HepG2 (cell line): ENCODE measurements at regions not wholly inside any gene's neighbourhood (a gene's known extent, or its start where the extent isn't known, plus 50 kb on each side); places are given as distances from the start of the nearest gene placed in this dataset.

Source experiments
- ATAC-seq: fragments of 200-7000 bp; cut with Tn5 transposase; 3 replicates; pipeline ENCODE4 v1.9.1; 2020; ENCODE audit warnings: mild to moderate bottlenecking, moderate library complexity
- BruUV-seq: library from RNA; stranded (reverse); fragments of 400-500 nt; replicated peaks from 2 replicates; lab custom pipeline; 2021; lab: Mats Ljungman, UMichigan
- CTCF ChIA-PET: fragments of 300-600 bp; formaldehyde crosslinking; extraction: SDS; loops from one replicate; lab custom pipeline; 2021; ENCODE audit warnings: low total read pairs, inconsistent platforms, low intra/inter-chr PET ratio; lab: Yijun Ruan, JAX
- POLR2A ChIA-PET: fragments of 350-600 bp; sonication (Branson Sonifier 250); formaldehyde crosslinking; loops from one replicate; lab custom pipeline; 2020; ENCODE audit warnings: antibody characterized with exemption, inconsistent platforms; lab: Yijun Ruan, JAX
- DNase-seq: peaks from one replicate; pipeline ENCODE4 v3.0.0-alpha.2; 2015; ENCODE audit warnings: low spot score
- FAIRE-seq: peaks from 3 replicates; lab custom pipeline; 2011; peaks lifted over from hg19 to GRCh38; lab: Jason Lieb, UNC
- H2AFZ ChIP-seq: one replicate; pipeline ENCODE4 v1.6.1; 2011; ENCODE audit warnings: low read length, inconsistent platforms
- H3K27ac ChIP-seq: fragments of 300-600 bp; 3 replicates; pipeline ENCODE4 v1.8.0; 2011; ENCODE audit warnings: mixed run types, mild to moderate bottlenecking, mixed read lengths, low read length, inconsistent platforms; ENCODE audit not compliant: insufficient read depth; ENCODE audit errors: extremely low read length
- H3K27me3 ChIP-seq, 2 experiments: fragments of 200-600 bp in 1 of 2; 2 replicates in 1 of 2; 3 replicates in 1 of 2; pipeline versions ENCODE4 v1.6.0 to v1.8.0; 2011; ENCODE audit warnings: low read length in 2 of 2, mild to moderate bottlenecking in 2 of 2, moderate library complexity in 2 of 2, inconsistent platforms in 1 of 2; ENCODE audit not compliant: insufficient read depth in 2 of 2, control insufficient read depth in 1 of 2
- H3K36me3 ChIP-seq, 2 experiments: fragments of 200-600 bp in 1 of 2; replicated peaks in 1 of 2; 2 replicates in 1 of 2; 3 replicates in 1 of 2; pipeline versions ENCODE4 v1.5.1 to v1.8.0; 2011; ENCODE audit warnings: low read length in 2 of 2, inconsistent platforms in 1 of 2; ENCODE audit not compliant: insufficient read depth in 2 of 2, control insufficient read depth in 1 of 2
- H3K4me1 ChIP-seq: 2 replicates; pipeline ENCODE4 v1.5.1; 2012; ENCODE audit warnings: low read length, inconsistent platforms; ENCODE audit not compliant: insufficient read depth
- H3K4me2 ChIP-seq: 2 replicates; pipeline ENCODE4 v1.6.0; 2011; ENCODE audit warnings: low read depth, low read length, inconsistent platforms
- H3K4me3 ChIP-seq, 3 experiments: fragments of 200-600 bp in 1 of 3; sonication (generic), shearing (Covaris generic) in 1 of 3; replicated peaks in 1 of 3; 2 replicates each; pipeline ENCODE4 v1.5.1; 2011 to 2016; ENCODE audit warnings: low read length in 3 of 3, inconsistent platforms in 2 of 3, low read depth in 2 of 3, mild to moderate bottlenecking in 2 of 3, control low read depth in 1 of 3, mixed read lengths in 1 of 3; ENCODE audit not compliant: insufficient read depth in 1 of 3
- H3K79me2 ChIP-seq: one replicate; pipeline ENCODE4 v1.6.1; 2011; ENCODE audit warnings: low read length, inconsistent platforms; ENCODE audit not compliant: insufficient read depth
- H3K9ac ChIP-seq: 2 replicates; pipeline ENCODE4 v1.6.0; 2011; ENCODE audit warnings: mild to moderate bottlenecking, low read depth, low read length, inconsistent platforms; ENCODE audit not compliant: insufficient read depth
- H3K9me3 ChIP-seq: 2 replicates; pipeline ENCODE4 v1.5.1; 2012; ENCODE audit warnings: mild to moderate bottlenecking, low read length
- H4K20me1 ChIP-seq: 2 replicates; pipeline ENCODE4 v1.6.0; 2011; ENCODE audit warnings: inconsistent platforms, mild to moderate bottlenecking, low read length, moderate library complexity; ENCODE audit not compliant: insufficient read depth
- CCAR2 ChIP-seq: fragments of 200-400 bp; formaldehyde crosslinking; optimal IDR thresholded peaks from 2 replicates; pipeline ENCODE3; 2018; ENCODE audit warnings: low read depth, mild to moderate bottlenecking, low read length, moderate library complexity
- REST ChIP-seq, 2 experiments: IDR thresholded peaks; 2 replicates each; pipeline ENCODE4 v1.6.1; 2011 to 2012; ENCODE audit warnings: low read length in 2 of 2, borderline replicate concordance in 1 of 2, low read depth in 1 of 2, mild to moderate bottlenecking in 1 of 2, moderate library complexity in 1 of 2
- SIN3B ChIP-seq: fragments of 150-350 bp; IDR thresholded peaks from 2 replicates; pipeline ENCODE4 v1.6.1; 2014; ENCODE audit warnings: low read length
- ZMYM3 ChIP-seq: sonication (generic); formaldehyde crosslinking; IDR thresholded peaks from 2 replicates; pipeline ENCODE4 v1.5.1; 2020; ENCODE audit warnings: mild to moderate bottlenecking, missing genetic modification reagents
- ZNF629 ChIP-seq: sonication (generic); formaldehyde crosslinking; conservative IDR thresholded peaks from 2 replicates; pipeline ENCODE4 v1.5.0; 2020; ENCODE audit warnings: missing genetic modification reagents
- WGBS: methylation state at CpG from one replicate; pipeline ENCODE4 v1.1.6; 2017; ENCODE audit warnings: low lambda C conversion rate; 5-methylcytosine and 5-hydroxymethylcytosine counted together
- in situ Hi-C: cut with HindIII; loops from 2 replicates; pipeline ENCODE4 v1.10.0; 2017; ENCODE audit warnings: low pct_unique_long_range_greater_than_20kb; ENCODE audit not compliant: extremely low pct_ligation_motif_present
- intact Hi-C: fragments of 100-400 bp; cut with micrococcal nuclease; formaldehyde crosslinking; loops from one replicate; pipeline ENCODE4 v1.10.0; 2022; ENCODE audit not compliant: unreplicated experiment
- TF ChIP-seq, protein P1 (sequence below): IDR thresholded peaks from 2 replicates; pipeline ENCODE4 v1.4.0; 2020; ENCODE audit warnings: mild to moderate bottlenecking, missing genetic modification reagents

- TF ChIP-seq, protein P1, sequence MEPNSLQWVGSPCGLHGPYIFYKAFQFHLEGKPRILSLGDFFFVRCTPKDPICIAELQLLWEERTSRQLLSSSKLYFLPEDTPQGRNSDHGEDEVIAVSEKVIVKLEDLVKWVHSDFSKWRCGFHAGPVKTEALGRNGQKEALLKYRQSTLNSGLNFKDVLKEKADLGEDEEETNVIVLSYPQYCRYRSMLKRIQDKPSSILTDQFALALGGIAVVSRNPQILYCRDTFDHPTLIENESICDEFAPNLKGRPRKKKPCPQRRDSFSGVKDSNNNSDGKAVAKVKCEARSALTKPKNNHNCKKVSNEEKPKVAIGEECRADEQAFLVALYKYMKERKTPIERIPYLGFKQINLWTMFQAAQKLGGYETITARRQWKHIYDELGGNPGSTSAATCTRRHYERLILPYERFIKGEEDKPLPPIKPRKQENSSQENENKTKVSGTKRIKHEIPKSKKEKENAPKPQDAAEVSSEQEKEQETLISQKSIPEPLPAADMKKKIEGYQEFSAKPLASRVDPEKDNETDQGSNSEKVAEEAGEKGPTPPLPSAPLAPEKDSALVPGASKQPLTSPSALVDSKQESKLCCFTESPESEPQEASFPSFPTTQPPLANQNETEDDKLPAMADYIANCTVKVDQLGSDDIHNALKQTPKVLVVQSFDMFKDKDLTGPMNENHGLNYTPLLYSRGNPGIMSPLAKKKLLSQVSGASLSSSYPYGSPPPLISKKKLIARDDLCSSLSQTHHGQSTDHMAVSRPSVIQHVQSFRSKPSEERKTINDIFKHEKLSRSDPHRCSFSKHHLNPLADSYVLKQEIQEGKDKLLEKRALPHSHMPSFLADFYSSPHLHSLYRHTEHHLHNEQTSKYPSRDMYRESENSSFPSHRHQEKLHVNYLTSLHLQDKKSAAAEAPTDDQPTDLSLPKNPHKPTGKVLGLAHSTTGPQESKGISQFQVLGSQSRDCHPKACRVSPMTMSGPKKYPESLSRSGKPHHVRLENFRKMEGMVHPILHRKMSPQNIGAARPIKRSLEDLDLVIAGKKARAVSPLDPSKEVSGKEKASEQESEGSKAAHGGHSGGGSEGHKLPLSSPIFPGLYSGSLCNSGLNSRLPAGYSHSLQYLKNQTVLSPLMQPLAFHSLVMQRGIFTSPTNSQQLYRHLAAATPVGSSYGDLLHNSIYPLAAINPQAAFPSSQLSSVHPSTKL (CRISPR knock-in tag), result no peak
- TF ChIP-seq ZMYM3 (no peak), REST (IDR thresholded peaks at IDR 0.05; ENCODE audit: borderline replicate concordance in 1 of 2, low read depth in 1 of 2, low read length in 2 of 2) (no peak)
These were observed 284.9 kb upstream of the ECI2 start (continued) for GRCh38 chr6:4420160-4420865.

DNA sequence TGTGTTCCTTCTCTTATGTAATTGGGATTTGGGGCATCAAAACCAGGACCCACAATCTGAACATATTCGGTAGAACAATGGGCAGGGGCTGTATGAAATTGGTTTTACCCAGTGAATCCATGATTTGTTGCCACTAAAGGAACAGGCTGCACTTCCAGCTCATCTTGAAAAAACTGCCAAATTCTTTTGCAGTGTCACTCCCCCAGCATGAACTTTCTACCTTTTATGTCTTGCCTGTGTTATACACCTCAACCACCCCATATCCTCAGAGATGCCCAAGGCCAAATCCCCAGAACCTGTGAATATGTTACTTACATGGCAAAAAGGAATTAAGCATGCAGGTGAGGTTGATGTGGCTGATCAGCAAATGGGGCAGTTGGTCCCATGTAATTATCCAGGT is 280.2 kb upstream of the ECI2 start:
- DNase-seq (no peak), FAIRE-seq (no peak), ATAC-seq (no peak)
- Histone ChIP-seq H3K4me3 (no peak overlapping the region), H3K9ac (no peak overlapping the region), H3K27me3 (peaks cover 0 to 12% of the 10 kb centered on the region in 2 experiments; a peak in 1 of 5 replicates), H3K4me2 (no peak overlapping the region), H3K36me3 (no peaks in the 10 kb centered on the region), H3K9me3 (no peaks in the 10 kb centered on the region), H3K79me2 (no peaks in the 10 kb centered on the region), H4K20me1 (no peaks in the 10 kb centered on the region), H3K4me1 (no peaks in the 10 kb centered on the region), H3K27ac (no peak overlapping the region), H2AFZ (no peak overlapping the region)
- ChIA-PET POLR2A (no interaction called here), CTCF (no interaction called here)
- no TSS peak for BruUV-seq
- 5% methylated on average over 1 of the region's 1 CpG for WGBS
- TF ChIP-seq SIN3B (no peak), ZNF629 (CRISPR knock-in tag) (no peak), CCAR2 (no peak)
- in situ Hi-C loops (no loop called here), intact Hi-C loops (no loop called here)
